ENCODE measurements at regions not wholly inside any gene's neighbourhood (a gene's known extent, or its start where the extent isn't known, plus 50 kb on each side); places are given as distances from the start of the nearest gene placed in this dataset.
"Not testable (repeated sequence)": the region's sequence is repeated elsewhere in the genome, so short reads cannot be mapped to it uniquely, and the experiment has no call there.

DNA sequence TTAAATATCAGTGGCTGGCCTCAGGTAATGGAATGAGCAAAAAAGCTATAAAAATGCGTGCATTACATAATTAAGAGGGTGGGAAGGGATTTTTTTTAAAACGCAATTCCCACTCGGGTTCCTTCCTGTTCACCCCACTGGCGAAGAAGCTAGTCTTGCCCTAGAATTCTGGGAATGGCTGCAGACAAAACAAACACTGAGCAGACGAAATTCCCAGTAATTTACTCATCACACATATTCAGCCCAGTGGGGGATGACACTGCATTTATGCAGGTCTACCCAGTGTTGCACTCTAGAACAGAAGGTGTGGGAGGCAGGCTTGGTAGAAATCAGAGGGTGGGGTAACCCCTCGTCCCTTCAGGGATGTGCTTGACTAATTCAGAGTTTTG is 2695.0 kb upstream of the DEFB115 start:
- DNase-seq (ENCODE audit: low read depth in 4 of 4, low spot score in 2 of 4): no peak

GRCh38 chr20:28562899-28563521 is 2694.5 kb upstream of the DEFB115 start:
- not testable (repeated sequence) for DNase-seq (ENCODE audit: low read depth in 4 of 4, low spot score in 2 of 4)

DNA sequence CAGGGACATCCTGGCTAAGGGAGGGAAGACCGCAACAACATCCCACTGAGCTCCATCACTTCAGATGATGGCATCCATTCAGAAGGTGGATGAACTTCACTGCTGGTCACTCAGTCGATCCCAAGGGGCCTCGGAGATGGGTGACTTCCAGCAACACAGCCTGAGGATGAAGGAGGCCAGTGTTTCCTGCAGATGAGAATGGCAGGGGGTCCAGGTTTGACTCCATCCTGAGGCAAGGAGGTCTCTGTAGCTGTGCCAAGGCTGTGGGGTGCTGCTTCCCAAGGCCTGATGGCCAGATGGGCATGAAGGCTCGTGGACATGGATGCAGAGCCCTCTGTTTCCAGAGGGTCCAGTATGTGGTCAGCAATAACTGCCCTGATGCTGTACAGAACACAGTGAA is 2693.4 kb upstream of the DEFB115 start:
- DNase-seq (ENCODE audit: low read depth in 4 of 4, low spot score in 2 of 4): not testable (repeated sequence)

- not testable (repeated sequence) for DNase-seq (ENCODE audit: low read depth in 4 of 4, low spot score in 2 of 4)
These were observed 2692.6 kb upstream of the DEFB115 start for GRCh38 chr20:28564688-28565463.

DNA sequence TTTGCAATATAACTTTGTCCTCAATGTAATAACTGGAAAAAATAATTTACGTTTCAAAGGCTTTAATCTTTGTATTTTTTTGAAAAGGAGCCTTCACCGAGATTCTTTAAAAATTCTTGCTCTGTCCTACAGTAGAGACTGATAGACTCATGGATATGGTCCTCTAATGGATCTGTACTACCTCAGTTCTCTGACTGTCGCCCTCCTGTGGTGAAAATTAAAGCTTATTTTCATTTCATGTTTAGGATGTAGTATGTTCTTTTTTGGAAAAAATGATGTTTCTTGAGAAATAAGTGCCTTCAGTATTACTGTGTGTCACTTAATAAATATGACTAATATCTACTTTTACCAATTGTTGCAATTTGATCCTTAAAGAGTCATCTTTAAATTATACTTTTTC is 2681.5 kb upstream of the DEFB115 start:
- not testable (repeated sequence) for DNase-seq (ENCODE audit: low read depth in 4 of 4, low spot score in 2 of 4)

DNA sequence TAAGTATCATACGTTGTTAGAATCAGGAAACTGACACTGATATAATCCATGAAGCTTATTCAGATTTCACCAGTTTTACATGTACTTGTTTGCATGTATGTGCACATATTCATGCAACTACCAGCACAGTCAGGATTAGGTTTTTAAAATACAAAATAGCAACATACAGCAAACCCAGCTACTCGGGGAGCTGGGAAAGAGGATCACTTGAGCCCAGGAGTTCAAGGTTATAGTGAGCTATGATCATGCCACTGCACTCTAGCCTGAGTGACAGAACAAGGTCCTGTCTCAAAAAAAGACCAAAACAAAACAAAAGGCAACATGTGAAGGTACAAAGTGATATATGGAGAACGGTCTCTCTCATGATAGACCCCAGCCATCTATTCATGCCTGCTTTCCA is 2665.8 kb upstream of the DEFB115 start:
- not testable (repeated sequence) for DNase-seq (ENCODE audit: low read depth in 4 of 4, low spot score in 2 of 4)

GRCh38 chr20:28593383-28593782 is 2664.1 kb upstream of the DEFB115 start:
- DNase-seq (ENCODE audit: low read depth in 4 of 4, low spot score in 2 of 4): not testable (repeated sequence)

- DNase-seq (ENCODE audit: low read depth in 4 of 4, low spot score in 2 of 4): not testable (repeated sequence)
These were observed 2663.0 kb upstream of the DEFB115 start for GRCh38 chr20:28594476-28594875.

DNA sequence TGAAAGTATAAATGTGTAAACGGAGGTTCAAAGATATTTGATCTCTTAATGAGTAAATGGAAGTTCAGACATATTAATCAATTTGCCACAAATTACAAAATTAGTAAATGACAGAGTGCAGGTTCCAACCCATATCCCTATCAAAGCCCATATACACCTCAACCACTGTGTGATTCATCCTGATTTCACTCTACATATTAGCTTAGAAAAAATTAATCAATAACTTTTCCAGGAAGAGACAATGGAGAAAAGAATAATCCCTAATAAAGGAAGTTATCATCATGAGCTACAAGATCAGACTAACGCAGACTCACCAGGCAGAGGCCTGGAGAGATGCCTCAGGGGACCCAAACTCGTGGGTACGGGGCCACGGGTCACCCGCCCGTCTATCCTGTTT is 2655.5 kb upstream of the DEFB115 start:
- DNase-seq (ENCODE audit: low read depth in 4 of 4, low spot score in 2 of 4): not testable (repeated sequence)

DNA sequence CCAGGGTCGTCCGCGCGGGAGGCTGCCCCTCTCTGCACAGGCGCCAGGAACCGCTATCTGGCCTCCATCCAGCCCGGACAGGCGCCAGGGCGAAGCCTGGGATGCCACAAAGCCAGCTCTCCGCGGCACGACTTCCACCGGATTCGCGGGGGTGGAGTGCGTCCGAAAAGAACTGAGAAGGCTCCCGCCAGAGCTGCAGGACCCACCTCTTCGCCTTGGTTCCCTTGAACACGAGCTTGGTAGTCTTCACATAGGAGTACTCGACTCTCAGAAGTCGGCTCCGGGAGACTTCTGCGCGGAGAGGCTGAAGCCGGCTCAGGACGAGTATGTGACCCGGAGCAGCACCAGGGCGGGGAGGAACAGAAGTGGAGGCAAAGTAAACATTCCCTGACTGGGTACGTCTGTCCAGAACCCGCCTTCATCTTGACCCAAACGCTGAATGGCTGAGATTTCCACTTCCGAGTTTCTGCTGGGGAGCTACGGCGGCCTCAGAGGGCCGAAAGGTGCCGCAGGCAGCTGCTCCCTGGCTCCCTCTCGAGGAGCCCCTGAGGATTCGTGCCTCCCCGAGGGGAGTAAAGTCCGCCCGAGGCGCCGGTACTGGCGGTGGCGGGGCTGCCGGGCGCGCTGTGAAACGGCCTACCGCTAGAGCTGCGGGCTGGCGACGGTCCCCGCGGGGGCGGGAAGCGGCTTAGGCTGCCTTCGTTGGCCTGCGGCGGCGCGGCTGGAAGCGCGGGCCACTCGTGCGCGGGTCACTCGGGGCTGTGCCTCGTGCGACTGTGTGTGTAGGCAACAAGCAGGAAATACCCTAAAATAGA is 2654.9 kb upstream of the DEFB115 start:
- DNase-seq (ENCODE audit: low read depth in 4 of 4, low spot score in 2 of 4): peak; percentile 59 to 78 (median 62)

DNA sequence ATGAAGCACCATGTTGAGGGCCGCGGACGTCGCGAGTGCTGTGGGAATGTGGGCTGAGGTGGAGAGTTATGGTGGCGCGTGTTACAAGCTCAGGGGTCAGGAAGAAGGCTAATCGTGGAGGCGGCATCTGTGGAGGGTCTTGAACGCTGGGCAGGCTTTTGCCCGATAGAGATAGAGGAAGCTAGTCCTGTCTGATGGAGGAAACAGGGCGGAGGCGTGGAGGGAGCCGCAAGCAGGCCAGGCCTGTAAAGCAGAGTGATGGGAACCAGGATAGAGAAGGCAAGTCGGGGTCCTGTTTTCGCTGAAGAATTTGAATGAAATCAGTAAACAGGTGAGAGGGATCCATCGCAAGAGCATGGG is 2654.3 kb upstream of the DEFB115 start:
- DNase-seq (ENCODE audit: low read depth in 4 of 4, low spot score in 2 of 4): not testable (repeated sequence)

GRCh38 chr20:28616354-28616753 is 2641.1 kb upstream of the DEFB115 start:
- no peak for DNase-seq (ENCODE audit: low read depth in 4 of 4, low spot score in 2 of 4)

GRCh38 chr20:28619956-28620651 is 2637.4 kb upstream of the DEFB115 start:
- not testable (repeated sequence) for DNase-seq (ENCODE audit: low read depth in 4 of 4, low spot score in 2 of 4)

DNA sequence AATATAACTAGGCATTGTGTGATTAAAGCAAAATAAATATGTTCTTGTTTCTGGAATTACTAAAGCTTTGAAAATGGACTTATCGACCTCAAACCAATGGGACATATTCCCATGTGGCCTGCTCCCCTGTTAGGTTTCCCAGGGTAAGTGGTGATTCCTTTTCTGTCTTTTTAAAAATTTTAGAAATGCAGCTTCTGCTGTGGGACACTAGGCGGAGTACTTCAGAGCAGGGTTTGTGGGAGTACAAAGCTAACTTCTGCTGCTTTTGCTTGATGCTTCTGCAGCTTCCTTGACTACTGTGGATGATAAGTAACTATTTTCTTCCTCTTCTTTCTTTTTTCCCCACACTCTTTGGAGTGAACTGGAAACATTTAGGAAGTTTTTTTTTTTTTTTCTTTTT is 2632.4 kb upstream of the DEFB115 start:
- not testable (repeated sequence) for DNase-seq (ENCODE audit: low read depth in 4 of 4, low spot score in 2 of 4)

GRCh38 chr20:28640831-28641230 is 2616.6 kb upstream of the DEFB115 start:
- DNase-seq (ENCODE audit: low read depth in 4 of 4, low spot score in 2 of 4): not testable (repeated sequence)
